PFSK-1 (cell line): ENCODE measurements at regions not wholly inside any gene's neighbourhood (a gene's known extent, or its start where the extent isn't known, plus 50 kb on each side); places are given as distances from the start of the nearest gene placed in this dataset.

Experiments
- FOXP2 ChIP-seq: optimal IDR thresholded peaks from 2 replicates; pipeline ENCODE3; 2011; ENCODE audit warnings: borderline replicate concordance, control low read depth, inconsistent platforms; ENCODE audit not compliant: insufficient read depth; ENCODE audit errors: extremely low read length, extremely low read depth
- POLR2AphosphoS5 ChIP-seq: IDR thresholded peaks from 2 replicates; pipeline ENCODE4 v1.6.1; 2012; ENCODE audit warnings: low read depth, mild to moderate bottlenecking, control low read depth, low read length, moderate library complexity
- REST ChIP-seq, 2 experiments: IDR thresholded peaks; 2 replicates each; pipeline versions ENCODE4 v1.6.1 to v1.8.0; 2011 to 2012; ENCODE audit warnings: low read depth in 2 of 2, low read length in 2 of 2, control low read depth in 1 of 2, inconsistent platforms in 1 of 2, mild to moderate bottlenecking in 1 of 2, moderate library complexity in 1 of 2; ENCODE audit not compliant: insufficient read depth in 1 of 2
- SIN3A ChIP-seq: IDR thresholded peaks from 2 replicates; pipeline ENCODE4 v1.6.1; 2012; ENCODE audit warnings: mild to moderate bottlenecking, low read length, moderate library complexity, borderline replicate concordance; ENCODE audit not compliant: insufficient read depth
- TAF1 ChIP-seq: IDR thresholded peaks from 2 replicates; pipeline ENCODE4 v1.6.1; 2012; ENCODE audit warnings: low read length, control low read depth, borderline replicate concordance; ENCODE audit not compliant: insufficient read depth

DNA sequence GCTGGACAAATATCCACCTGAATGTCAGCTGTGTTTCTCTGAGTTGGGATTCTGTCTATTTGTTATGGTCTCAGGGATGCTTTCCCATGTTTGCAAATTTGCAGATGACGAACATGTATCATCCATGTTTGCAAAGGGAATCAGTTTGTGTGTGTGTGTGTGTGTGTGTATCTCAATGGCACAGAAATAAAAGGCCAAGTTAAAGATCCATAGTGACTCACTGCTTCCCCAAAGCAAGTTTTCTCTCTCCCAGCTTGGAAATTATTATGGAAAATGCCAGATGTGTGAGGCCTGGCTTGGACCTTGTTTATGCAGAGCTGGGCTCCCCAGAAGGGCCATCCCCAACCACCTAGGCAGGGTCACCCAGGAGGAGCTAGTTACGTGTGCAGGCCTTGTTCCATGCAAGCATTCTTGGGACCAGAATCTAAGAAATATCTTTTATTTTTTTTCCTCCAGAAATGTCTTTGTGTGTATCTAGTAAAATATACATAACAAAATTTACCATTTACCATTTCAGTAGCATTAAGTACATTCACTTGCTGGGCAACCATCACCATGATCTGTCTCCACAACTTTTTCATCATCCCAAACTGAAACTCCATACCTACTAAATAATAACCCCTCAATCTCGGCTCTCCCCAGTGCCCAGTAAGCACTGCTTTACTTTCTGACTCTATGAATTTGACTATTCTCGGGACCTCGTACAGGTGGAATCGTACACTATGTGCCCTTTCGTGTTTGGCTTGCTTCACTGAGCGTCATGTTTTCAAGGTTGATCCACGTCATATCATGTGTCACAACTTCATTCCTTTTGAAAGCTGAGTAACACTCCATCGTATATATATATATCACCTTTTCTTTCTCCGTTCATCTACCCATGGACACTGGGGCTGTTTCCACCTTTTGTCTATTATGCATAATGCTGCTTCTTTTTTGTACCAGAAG, 56.6 kb upstream of the WNT7B start:
- TF ChIP-seq FOXP2: no peak
- no peak for TF ChIP-seq POLR2AphosphoS5
- TF ChIP-seq TAF1: no peak
- TF ChIP-seq SIN3A: no peak
- no peak for TF ChIP-seq REST (IDR thresholded peaks at IDR 0.05; ENCODE audit: insufficient read depth in 1 of 2, low read depth in 2 of 2, low read length in 2 of 2)

DNA sequence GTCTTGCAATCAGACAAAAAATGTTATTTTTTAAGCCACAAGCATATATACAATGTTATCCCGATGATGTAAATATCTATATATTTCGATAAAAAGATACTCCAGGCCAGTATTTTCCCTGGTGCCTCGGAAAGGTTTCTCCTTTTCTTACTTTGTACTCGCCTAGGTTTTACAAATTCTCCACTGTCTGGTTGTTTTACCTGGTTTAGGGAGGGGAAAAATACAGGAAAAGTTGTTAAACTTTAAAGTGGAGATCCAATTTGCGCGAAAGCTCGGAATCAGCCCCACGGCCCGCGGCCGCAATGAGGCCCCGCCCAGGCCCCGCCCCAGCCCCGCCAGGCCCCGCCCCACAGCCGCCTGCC, 58.4 kb upstream of the WNT7B start:
- TF ChIP-seq TAF1: 0 out of 2 replicates have a peak, but pooled peaks have one; percentile 9
- TF ChIP-seq SIN3A: no peak

- TF ChIP-seq SIN3A (no peak), POLR2AphosphoS5 (peak; percentile 67), TAF1 (0 out of 2 replicates have a peak, but pooled peaks have one; percentile 7), REST (IDR thresholded peaks at IDR 0.05; ENCODE audit: insufficient read depth in 1 of 2, low read depth in 2 of 2, low read length in 2 of 2) (no peak), FOXP2 (peak; percentile 98)
Measured at GRCh38 chr22:46035742-46036557, 59.0 kb upstream of the WNT7B start.

- TF ChIP-seq SIN3A (no peak), POLR2AphosphoS5 (no peak), TAF1 (no peak), REST (IDR thresholded peaks at IDR 0.05; ENCODE audit: insufficient read depth in 1 of 2, low read depth in 2 of 2, low read length in 2 of 2) (no peak), FOXP2 (no peak)
Measured at GRCh38 chr22:46036558-46037408, 59.8 kb upstream of the WNT7B start.

- TF ChIP-seq REST (IDR thresholded peaks at IDR 0.05; ENCODE audit: insufficient read depth in 1 of 2, low read depth in 2 of 2, low read length in 2 of 2): no peak
- no peak for TF ChIP-seq POLR2AphosphoS5
- no peak for TF ChIP-seq TAF1
- no peak for TF ChIP-seq FOXP2
- no peak for TF ChIP-seq SIN3A
Measured at GRCh38 chr22:46038174-46038487, 61.2 kb upstream of the WNT7B start.
